HCT116 (cell line): ENCODE measurements at regions not wholly inside any gene's neighbourhood (a gene's known extent, or its start where the extent isn't known, plus 50 kb on each side); places are given as distances from the start of the nearest gene placed in this dataset.

ENCODE experiments used
- ATAC-seq: fragments of 200-7000 bp; cut with Tn5 transposase; 2 replicates; pipeline ENCODE4 v1.9.1; 2020; ENCODE audit warnings: mild to moderate bottlenecking, moderate library complexity
- BruUV-seq: library from RNA; stranded (reverse); fragments of 400-500 nt; replicated peaks from 2 replicates; lab custom pipeline; 2021; lab: Mats Ljungman, UMichigan
- CTCF ChIA-PET: fragments of 300-600 bp; sonication (Branson Sonifier 250); formaldehyde crosslinking; loops from one replicate; lab custom pipeline; 2021; ENCODE audit warnings: antibody characterized with exemption; lab: Charles Lee
- POLR2A ChIA-PET: fragments of 300-600, 350-600 bp; sonication (Branson Sonifier 250); formaldehyde crosslinking; loops from one replicate; lab custom pipeline; 2021; ENCODE audit warnings: antibody characterized with exemption; lab: Charles Lee
- RAD21 ChIA-PET, 2 experiments: fragments of 300-600 bp; sonication (Branson Sonifier 250); formaldehyde crosslinking; loops; one replicate each; lab custom pipeline; 2023; ENCODE audit warnings: low total read pairs in 2 of 2; ENCODE audit not compliant: uncharacterized antibody in 2 of 2, unreplicated experiment in 2 of 2, low non-redundant PET in 1 of 2; lab: Charles Lee
- DNase-seq: peaks from one replicate; pipeline ENCODE4 v3.0.0-alpha.2; 2010; ENCODE audit warnings: low read depth, low spot score
- H2AFZ ChIP-seq: fragments of 200-600 bp; shearing (Covaris generic), sonication (generic); 2 replicates; pipeline ENCODE4 v1.6.1; 2017; ENCODE audit warnings: low read depth, mixed run types, mixed read lengths, antibody characterized with exemption, low read length; ENCODE audit not compliant: poor library complexity, severe bottlenecking
- H3K27ac ChIP-seq: 2 replicates; pipeline ENCODE4 v1.5.1; 2012; ENCODE audit warnings: low read depth, low read length
- H3K27me3 ChIP-seq: fragments of 200-600 bp; sonication (generic); 2 replicates; pipeline ENCODE4 v1.6.1; 2016; ENCODE audit warnings: mixed run types, low read length, mixed read lengths; ENCODE audit not compliant: insufficient read depth
- H3K36me3 ChIP-seq, 2 experiments: fragments of 200-500 bp in 1 of 2; fragments of 200-600 bp in 1 of 2; sonication (Bioruptor generic) in 1 of 2; sonication (generic) in 1 of 2; 2 replicates each; pipeline versions ENCODE4 v1.5.1 to v1.6.1; 2014 to 2016; ENCODE audit warnings: low read length in 2 of 2, inconsistent platforms in 1 of 2, mixed read lengths in 1 of 2, mixed run types in 1 of 2; ENCODE audit not compliant: insufficient read depth in 2 of 2, control insufficient read depth in 1 of 2
- H3K4me1 ChIP-seq, 2 experiments: fragments of 200-600 bp in 1 of 2; sonication (generic) in 1 of 2; 2 replicates each; pipeline versions ENCODE4 v1.5.1 to v1.6.1; 2012 to 2017; ENCODE audit warnings: low read length in 2 of 2, inconsistent platforms in 1 of 2, mild to moderate bottlenecking in 1 of 2, mixed read lengths in 1 of 2, mixed run types in 1 of 2, moderate library complexity in 1 of 2; ENCODE audit not compliant: insufficient read depth in 2 of 2, control insufficient read depth in 1 of 2
- H3K4me2 ChIP-seq: fragments of 200-600 bp; sonication (generic); 2 replicates; pipeline ENCODE4 v1.6.1; 2017; ENCODE audit warnings: mixed run types, low read length, mixed read lengths
- H3K4me3 ChIP-seq, 2 experiments: fragments of 200-600 bp in 1 of 2; sonication (generic) in 1 of 2; replicated peaks in 1 of 2; 2 replicates each; pipeline ENCODE4 v1.5.1; 2011 to 2016; ENCODE audit warnings: low read length in 2 of 2, control low read depth in 1 of 2, low read depth in 1 of 2, mild to moderate bottlenecking in 1 of 2, mixed read lengths in 1 of 2, mixed run types in 1 of 2
- H3K79me2 ChIP-seq: fragments of 200-600 bp; sonication (generic); 2 replicates; pipeline ENCODE4 v1.6.1; 2017; ENCODE audit warnings: mild to moderate bottlenecking, mixed run types, low read length, moderate library complexity, mixed read lengths; ENCODE audit not compliant: insufficient read depth
- H3K9ac ChIP-seq: fragments of 200-600 bp; sonication (generic); 2 replicates; pipeline ENCODE4 v1.6.1; 2016; ENCODE audit warnings: low read length, mixed read lengths
- H3K9me2 ChIP-seq: fragments of 200-600 bp; sonication (generic), shearing (Covaris generic); 2 replicates; pipeline ENCODE4 v1.6.1; 2017; ENCODE audit warnings: mixed run types, mild to moderate bottlenecking, moderate library complexity; ENCODE audit not compliant: insufficient read depth
- H3K9me3 ChIP-seq, 2 experiments: fragments of 200-500 bp in 1 of 2; fragments of 200-600 bp in 1 of 2; sonication (Bioruptor generic) in 1 of 2; sonication (generic) in 1 of 2; 2 replicates each; pipeline ENCODE4 v1.6.1; 2014 to 2017; ENCODE audit warnings: low read length in 2 of 2, mixed read lengths in 2 of 2, inconsistent platforms in 1 of 2, low read depth in 1 of 2, mild to moderate bottlenecking in 1 of 2, mixed run types in 1 of 2, moderate library complexity in 1 of 2; ENCODE audit not compliant: control insufficient read depth in 1 of 2, insufficient read depth in 1 of 2
- H4K20me1 ChIP-seq: fragments of 200-600 bp; sonication (generic), shearing (Covaris generic); 2 replicates; pipeline ENCODE4 v1.6.1; 2017; ENCODE audit warnings: mixed run types, mild to moderate bottlenecking, moderate library complexity; ENCODE audit not compliant: insufficient read depth
- ATF3 ChIP-seq: IDR thresholded peaks from 2 replicates; pipeline ENCODE4 v1.6.1; 2012
- CBX3 ChIP-seq: IDR thresholded peaks from 2 replicates; pipeline ENCODE4 v1.6.1; 2012; ENCODE audit warnings: low read depth
- REST ChIP-seq: IDR thresholded peaks from 2 replicates; pipeline ENCODE4 v1.6.1; 2012; ENCODE audit warnings: low read depth
- TCF7L2 ChIP-seq: IDR thresholded peaks from 2 replicates; pipeline ENCODE4 v1.7.0; 2011; ENCODE audit warnings: borderline replicate concordance, inconsistent platforms; ENCODE audit not compliant: insufficient read depth, insufficient read length; ENCODE audit errors: extremely low read depth
- intact Hi-C: fragments of 100-400 bp; cut with micrococcal nuclease; formaldehyde crosslinking; loops from 2 replicates; pipeline ENCODE4 v1.10.0; 2022

GRCh38 chr2:236657801-236658200 is 88.2 kb downstream of the ACKR3 start:
- H2AFZ ChIP-seq = no peak overlapping the region
- RAD21 ChIA-PET = no interaction called here
- TF ChIP-seq ATF3 (no peak), REST (no peak)
- H3K9me3 ChIP-seq = no peaks in the 10 kb centered on the region
- H3K9ac ChIP-seq = no peak overlapping the region
- peaks cover 78% of the 10 kb centered on the region for H3K27me3 ChIP-seq
- H3K4me3 ChIP-seq = no peak overlapping the region
- no peak overlapping the region for H3K4me2 ChIP-seq
- H3K9me2 ChIP-seq = no peaks in the 10 kb centered on the region
- ATAC-seq (no peak), DNase-seq (no peak)
- no peaks in the 10 kb centered on the region for H3K79me2 ChIP-seq
- POLR2A ChIA-PET = no interaction called here
- CTCF ChIA-PET = no interaction called here
- H3K27ac ChIP-seq = no peak overlapping the region
- H3K36me3 ChIP-seq = no peaks in the 10 kb centered on the region
- H3K4me1 ChIP-seq = no peaks in the 10 kb centered on the region
- intact Hi-C loops = no loop called here
- no peaks in the 10 kb centered on the region for H4K20me1 ChIP-seq
- no TSS peak for BruUV-seq

GRCh38 chr2:236658974-236659757 is 89.5 kb downstream of the ACKR3 start:
- BruUV-seq = no TSS peak
- H3K9me3 ChIP-seq = no peaks in the 10 kb centered on the region

More at GRCh38 chr2:236658974-236659757, 89.5 kb downstream of the ACKR3 start:
- TF ChIP-seq TCF7L2 = no peak
- TF ChIP-seq CBX3 = no peak
- Histone ChIP-seq H2AFZ (no peak overlapping the region), H3K4me1 (no peaks in the 10 kb centered on the region), H3K4me3 (no peak overlapping the region), H3K79me2 (no peaks in the 10 kb centered on the region), H3K9ac (no peak overlapping the region), H3K9me2 (no peaks in the 10 kb centered on the region), H3K4me2 (no peak overlapping the region), H3K27ac (no peak overlapping the region), H3K36me3 (no peaks in the 10 kb centered on the region), H3K27me3 (peaks cover 91% of the 10 kb centered on the region), H4K20me1 (no peaks in the 10 kb centered on the region)
- CTCF ChIA-PET = no interaction called here
- POLR2A ChIA-PET = no interaction called here
- ATAC-seq (no peak), DNase-seq (no peak)
- RAD21 ChIA-PET = no interaction called here
- intact Hi-C loops = no loop called here
